ENCODE measurements at regions not wholly inside any gene's neighbourhood (a gene's known extent, or its start where the extent isn't known, plus 50 kb on each side); places are given as distances from the start of the nearest gene placed in this dataset.

DNA sequence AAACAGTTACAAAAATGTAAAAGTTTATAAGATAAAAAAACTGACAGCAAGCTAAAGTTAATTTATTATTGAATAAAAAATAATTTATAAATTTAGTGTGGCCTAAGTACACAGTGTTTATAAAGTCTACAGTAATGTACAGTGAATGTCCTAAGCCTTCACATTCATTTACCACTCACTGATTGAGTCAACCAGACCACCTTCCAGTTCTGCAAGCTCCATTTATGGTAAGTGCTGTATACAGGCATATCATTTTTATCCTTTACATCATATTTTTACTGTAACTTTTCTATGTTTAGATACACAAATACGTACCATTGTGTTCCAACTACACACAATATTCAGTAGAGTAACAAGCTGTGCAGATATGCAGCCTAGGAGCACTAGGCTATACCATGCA, 184.2 kb upstream of the LRATD1 start:
- ChIA-PET POLR2A (ENCODE audit: low non-redundant PET) (no interaction called here), CTCF (interaction anchor here (0.9 kb wide), 1 partner anchor 256 kb away, joined by 3 read pairs; no protein-coding TSS in a partner anchor)
- no peak for DNase-seq (ENCODE audit: low spot score)
- TF ChIP-seq, protein P1, sequence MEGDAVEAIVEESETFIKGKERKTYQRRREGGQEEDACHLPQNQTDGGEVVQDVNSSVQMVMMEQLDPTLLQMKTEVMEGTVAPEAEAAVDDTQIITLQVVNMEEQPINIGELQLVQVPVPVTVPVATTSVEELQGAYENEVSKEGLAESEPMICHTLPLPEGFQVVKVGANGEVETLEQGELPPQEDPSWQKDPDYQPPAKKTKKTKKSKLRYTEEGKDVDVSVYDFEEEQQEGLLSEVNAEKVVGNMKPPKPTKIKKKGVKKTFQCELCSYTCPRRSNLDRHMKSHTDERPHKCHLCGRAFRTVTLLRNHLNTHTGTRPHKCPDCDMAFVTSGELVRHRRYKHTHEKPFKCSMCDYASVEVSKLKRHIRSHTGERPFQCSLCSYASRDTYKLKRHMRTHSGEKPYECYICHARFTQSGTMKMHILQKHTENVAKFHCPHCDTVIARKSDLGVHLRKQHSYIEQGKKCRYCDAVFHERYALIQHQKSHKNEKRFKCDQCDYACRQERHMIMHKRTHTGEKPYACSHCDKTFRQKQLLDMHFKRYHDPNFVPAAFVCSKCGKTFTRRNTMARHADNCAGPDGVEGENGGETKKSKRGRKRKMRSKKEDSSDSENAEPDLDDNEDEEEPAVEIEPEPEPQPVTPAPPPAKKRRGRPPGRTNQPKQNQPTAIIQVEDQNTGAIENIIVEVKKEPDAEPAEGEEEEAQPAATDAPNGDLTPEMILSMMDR (conservative IDR thresholded peaks at IDR 0.05; ENCODE audit: low read depth), result no peak
- no peak overlapping the region for H3K27ac ChIP-seq

DNA sequence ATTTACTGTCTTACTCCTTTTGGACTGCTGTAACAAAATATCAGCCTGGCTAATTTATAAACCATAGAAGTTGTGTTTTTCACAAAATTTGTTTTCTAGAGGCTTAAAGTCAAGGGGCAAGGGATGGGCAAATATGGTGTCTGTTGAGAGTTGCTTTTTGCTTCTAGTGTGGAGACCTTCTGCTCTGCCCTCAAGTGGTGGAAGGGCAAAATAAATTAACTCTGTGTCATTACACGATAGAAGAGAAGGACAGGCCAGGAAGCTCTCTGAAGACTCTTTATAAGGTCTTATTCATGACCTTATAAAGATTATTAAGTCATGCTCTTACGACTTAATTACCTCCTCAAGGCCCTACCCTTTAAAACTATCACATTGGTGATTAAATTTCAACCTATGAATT, 181.2 kb upstream of the LRATD1 start:
- H3K27ac ChIP-seq, result no peak overlapping the region
- ChIA-PET CTCF (no interaction called here), POLR2A (ENCODE audit: low non-redundant PET) (no interaction called here)
- DNase-seq (ENCODE audit: low spot score), result no peak
- TF ChIP-seq, protein P1 (conservative IDR thresholded peaks at IDR 0.05; ENCODE audit: low read depth), result no peak

DNA sequence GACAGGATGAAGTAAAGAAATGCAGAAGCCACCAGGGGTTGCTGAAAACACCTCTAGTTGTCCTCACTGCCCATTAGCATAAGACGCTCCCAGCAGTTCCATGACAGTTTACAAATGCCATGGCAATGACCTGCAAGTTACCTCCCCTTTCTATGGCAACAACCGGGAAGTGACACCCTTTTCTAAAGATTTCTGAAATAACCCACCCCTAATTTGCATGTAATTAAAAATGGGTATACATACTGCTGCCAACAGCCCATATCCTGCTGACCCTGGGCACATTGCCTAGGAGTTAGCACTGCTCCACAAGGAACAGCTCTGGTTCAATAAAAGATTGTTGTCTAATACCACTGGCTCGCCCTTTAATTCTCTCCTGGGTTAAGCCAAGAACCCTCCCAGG, 178.3 kb upstream of the LRATD1 start:
- CTCF ChIA-PET, result no interaction called here
- POLR2A ChIA-PET (ENCODE audit: low non-redundant PET), result no interaction called here

DNA sequence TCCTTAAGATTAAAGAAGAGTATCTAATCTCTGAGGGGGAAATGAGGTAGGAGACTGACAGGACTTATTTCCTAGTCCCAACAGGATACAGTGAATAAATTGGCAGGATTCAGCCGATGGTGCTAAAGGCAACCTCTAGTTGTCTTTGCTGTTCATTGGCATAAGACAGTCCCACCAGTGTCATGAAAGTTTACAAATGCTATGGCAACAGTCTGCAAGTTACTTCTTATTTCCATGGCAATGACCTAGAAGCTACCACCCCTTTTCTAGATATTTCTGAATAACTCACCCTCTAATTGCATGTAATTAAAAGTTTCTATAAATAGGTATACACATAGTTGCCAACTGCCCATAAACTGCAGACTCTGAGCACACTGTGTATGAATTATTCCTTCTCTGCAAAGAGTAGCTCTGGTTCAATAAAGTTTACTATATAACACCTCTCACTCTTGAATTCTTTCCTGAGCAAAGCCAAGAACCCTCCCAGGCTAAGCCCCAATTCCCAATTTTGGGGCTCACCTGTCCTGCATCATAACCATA, 172.7 kb upstream of the LRATD1 start:
- no peak overlapping the region for H3K27ac ChIP-seq
- no peak for DNase-seq (ENCODE audit: low spot score)
- POLR2A ChIA-PET (ENCODE audit: low non-redundant PET), result no interaction called here
- TF ChIP-seq, protein P1 (conservative IDR thresholded peaks at IDR 0.05; ENCODE audit: low read depth), result no peak
- CTCF ChIA-PET, result interaction anchor here (0.6 kb wide), 1 partner anchor 23 kb away, joined by 3 read pairs; no protein-coding TSS in a partner anchor

More for the DNA sequence above, 178.3 kb upstream of the LRATD1 start:
- TF ChIP-seq, protein P1 (conservative IDR thresholded peaks at IDR 0.05; ENCODE audit: low read depth), result no peak
- H3K27ac ChIP-seq, result no peak overlapping the region
- no peak for DNase-seq (ENCODE audit: low spot score)

DNA sequence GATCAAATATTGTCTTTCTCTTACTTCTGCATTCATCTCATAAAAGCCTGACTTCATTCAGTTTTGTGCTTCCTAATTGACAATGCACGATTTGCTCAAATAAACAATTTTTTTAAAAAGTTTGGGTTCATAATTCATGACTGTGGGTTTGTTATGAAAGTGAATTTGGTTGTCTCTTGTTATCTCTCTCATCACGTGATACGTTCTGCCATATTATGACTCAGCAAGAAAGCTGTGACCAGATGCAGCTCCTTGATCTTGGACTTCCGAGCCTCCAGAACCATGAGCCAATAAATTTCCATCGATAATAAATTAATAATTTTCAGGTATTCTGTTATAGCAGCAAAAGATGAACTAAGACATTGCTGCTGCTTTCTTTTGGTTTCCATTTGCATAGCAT, 156.5 kb upstream of the LRATD1 start:
- ChIA-PET CTCF (no interaction called here), POLR2A (ENCODE audit: low non-redundant PET) (no interaction called here)
- H3K27ac ChIP-seq, result no peak overlapping the region
- TF ChIP-seq, protein P1 (conservative IDR thresholded peaks at IDR 0.05; ENCODE audit: low read depth), result no peak
- DNase-seq (ENCODE audit: low spot score), result no peak

DNA sequence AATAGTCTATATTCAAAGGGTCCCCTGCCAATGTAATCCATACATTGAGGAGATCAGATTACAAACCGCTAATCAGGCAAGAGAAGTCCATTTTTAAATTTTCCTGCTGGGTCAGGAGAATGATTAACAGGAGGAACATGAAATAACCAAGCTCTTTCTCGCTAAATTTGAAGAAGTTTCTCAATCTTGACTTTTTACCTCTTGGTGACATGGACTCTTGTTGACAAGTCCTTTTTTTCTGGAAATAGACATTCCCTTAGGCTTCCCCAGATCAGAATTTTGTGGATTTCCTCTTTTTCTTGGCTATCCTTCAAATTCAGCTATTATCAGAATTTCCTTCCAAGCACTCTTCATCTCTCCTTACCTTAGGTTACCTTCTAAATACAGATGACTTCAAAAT, 153.0 kb upstream of the LRATD1 start:
- POLR2A ChIA-PET (ENCODE audit: low non-redundant PET), result no interaction called here
- CTCF ChIA-PET, result interaction anchor here (0.6 kb wide), 1 partner anchor 544 kb away, joined by 4 read pairs; no protein-coding TSS in a partner anchor
- no peak overlapping the region for H3K27ac ChIP-seq
- DNase-seq (ENCODE audit: low spot score), result no peak
- TF ChIP-seq, protein P1 (conservative IDR thresholded peaks at IDR 0.05; ENCODE audit: low read depth), result no peak

Data from RWPE1 (cell line).